ENCODE measurements at regions not wholly inside any gene's neighbourhood (a gene's known extent, or its start where the extent isn't known, plus 50 kb on each side); places are given as distances from the start of the nearest gene placed in this dataset.

GRCh38 chr3:117695871-117696645 lies 986.5 kb downstream of the TUSC7 start:
- DNase-seq, result no peak

DNA sequence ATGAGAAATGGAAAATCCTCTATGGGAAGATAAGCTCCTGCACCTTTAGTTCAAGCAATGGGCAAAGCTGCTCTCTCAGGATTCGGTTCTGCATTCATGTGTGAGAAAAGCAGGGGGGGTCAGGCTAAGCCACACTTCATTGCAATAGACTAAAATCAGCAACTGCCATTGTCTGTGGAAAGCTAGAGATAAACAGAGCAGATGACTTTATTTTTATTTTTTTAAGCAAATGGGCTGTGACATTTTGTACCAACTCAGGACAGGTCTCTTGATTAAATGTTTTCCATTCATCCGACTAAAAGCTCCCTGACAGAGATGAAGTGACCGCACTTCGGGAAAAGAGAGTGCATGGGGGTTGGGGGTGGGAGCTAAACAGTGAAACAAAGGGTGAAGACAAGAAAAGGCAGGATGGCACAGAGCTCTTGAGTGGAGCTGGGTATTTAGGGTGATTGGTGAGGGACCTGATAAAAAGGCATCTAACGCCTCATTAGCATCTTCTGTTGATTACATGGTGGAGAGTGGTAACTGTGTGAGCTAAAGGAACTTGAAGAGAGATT lies 987.4 kb downstream of the TUSC7 start:
- no peak for DNase-seq

GRCh38 chr3:117699058-117699457 lies 989.5 kb downstream of the TUSC7 start:
- DNase-seq, result no peak

DNA sequence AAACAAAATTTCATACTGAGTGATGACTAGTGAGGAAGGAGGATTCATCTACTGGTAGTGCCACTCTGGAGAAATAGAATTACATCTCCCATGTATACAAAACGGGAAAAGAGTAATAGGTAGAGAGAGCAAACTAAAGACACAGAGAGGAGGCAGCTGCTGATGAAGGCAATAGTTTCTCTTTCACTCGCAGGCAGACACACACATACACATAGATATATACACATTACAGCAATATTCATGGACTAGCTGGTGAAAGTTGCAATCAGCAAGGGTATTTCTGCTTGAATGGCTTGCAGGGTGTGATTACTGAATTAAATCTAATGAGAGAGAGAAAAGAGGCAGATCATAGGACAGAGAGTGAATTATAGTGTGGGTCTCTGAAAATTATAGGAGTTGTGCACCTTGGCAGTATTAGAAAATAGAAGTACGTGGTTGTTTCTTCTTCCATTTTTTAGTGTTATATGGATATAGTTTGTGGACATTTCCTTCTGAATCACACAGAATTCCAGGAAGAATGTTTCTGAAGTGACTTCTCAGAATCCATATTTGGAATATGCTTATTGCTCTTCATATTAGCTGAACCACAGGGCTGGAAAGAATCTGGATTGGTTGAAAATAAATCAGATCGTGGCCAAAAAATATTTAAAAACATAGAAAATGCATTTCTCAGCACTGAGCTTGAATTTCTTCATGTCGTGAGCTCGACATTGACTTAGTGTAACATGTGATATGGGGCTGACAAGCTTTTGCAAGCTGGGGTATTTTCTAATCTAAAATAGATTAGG lies 991.2 kb downstream of the TUSC7 start:
- no peak for DNase-seq

DNA sequence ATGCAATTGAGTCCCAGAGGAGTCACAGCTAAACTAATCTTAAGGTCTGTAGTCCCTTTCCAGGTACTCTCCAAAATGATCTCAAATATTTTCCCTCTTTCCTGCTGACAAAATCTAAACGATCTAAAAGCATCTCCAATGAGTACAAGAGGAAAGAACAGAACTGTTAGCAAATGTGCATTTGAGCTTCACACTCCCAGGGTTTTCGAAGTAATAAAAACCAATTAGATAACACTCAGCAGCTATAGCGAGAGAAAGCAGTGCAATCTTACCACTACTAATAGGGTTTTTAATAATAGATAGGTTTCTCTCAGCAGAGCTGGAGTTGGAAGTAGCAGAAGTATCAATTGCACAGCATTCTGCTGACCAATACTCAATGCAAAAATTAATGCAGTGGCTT lies 995.4 kb downstream of the TUSC7 start:
- no peak for DNase-seq

DNA sequence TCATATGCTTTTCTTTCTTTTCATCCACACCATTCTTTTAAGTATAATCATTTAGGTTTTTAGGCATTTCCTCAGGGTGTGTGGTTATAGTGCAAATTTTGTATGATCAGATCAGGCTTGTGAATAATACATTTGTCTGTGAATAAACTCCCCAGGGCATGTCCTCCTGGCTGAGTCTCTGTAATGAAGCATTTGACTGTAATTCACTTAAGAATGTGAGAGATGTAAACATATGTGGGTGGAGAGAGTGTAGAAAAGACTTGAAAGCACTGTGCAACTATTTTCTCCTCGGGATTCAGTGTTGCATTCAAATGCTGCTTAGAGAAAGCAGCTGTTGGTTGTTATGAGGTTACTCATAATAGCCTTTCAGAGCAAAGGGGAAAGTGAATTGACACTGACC lies 996.5 kb downstream of the TUSC7 start:
- no peak for DNase-seq

GRCh38 chr3:117706756-117707155 lies 997.2 kb downstream of the TUSC7 start:
- DNase-seq, result no peak

GRCh38 chr3:117708601-117709000 lies 999.0 kb downstream of the TUSC7 start:
- DNase-seq, result no peak

- no peak for DNase-seq
Measured at GRCh38 chr3:117709108-117709507, 999.5 kb downstream of the TUSC7 start.

DNA sequence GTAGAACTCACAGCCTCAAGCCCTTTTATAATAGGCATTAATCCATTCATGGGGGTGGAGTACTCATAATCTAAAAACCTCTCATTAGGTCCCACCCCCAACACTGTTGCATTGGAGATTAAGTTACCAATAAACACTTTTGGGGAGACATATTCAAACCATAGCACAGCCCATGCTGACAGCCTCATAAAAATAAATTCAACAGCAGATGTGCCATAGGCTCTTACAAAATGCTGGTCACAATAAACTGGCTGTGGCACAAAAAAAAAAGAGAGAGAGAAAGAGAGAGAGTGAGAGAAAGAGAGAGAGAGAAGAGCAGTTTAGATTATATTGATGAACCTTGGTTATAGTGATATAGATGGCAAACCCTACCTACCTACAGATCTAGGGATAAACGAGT lies 1000.9 kb downstream of the TUSC7 start:
- no peak for DNase-seq

GRCh38 chr3:117719316-117719926 lies 1009.8 kb downstream of the TUSC7 start:
- no peak for DNase-seq

DNA sequence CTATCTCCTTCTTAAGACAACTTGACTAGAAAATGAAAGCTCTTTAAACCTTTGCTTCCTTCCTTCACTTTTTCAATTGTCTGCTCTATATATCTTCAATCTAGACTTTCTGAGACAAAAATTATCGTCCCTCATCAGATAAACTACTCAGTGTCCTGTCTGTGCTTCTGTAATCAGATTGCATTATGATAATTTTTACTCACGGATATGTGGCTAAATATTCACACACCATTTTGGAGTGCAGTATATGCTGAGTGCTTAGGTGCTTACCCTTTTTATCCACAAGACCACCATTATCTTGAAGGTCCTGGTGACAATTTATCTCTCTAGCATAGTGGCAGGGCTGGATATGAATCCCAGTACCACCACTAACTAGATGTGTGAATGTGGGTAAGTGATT lies 1012.3 kb downstream of the TUSC7 start:
- no peak for DNase-seq

GRCh38 chr3:117722856-117723255 lies 1013.3 kb downstream of the TUSC7 start:
- no peak for DNase-seq

GRCh38 chr3:117723825-117724224 lies 1014.2 kb downstream of the TUSC7 start:
- no peak for DNase-seq

DNA sequence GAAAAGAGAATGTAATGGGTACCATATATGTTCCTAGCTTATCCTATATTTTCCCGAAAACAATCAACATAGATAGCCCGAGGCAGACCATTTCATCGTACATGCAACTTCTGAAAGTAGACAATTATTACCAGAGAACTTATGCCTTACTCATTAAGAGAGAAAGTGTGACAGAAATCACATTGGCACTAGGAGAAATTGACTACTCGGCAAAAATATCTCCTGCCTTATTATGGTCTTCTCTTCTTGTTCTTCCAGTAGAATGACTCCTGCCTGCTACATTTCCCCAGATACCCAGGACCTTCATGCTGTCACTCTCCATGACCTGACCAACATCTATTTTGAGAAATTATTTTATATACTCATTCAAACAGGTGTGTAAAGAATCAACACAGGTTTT lies 1015.7 kb downstream of the TUSC7 start:
- DNase-seq, result no peak

DNA sequence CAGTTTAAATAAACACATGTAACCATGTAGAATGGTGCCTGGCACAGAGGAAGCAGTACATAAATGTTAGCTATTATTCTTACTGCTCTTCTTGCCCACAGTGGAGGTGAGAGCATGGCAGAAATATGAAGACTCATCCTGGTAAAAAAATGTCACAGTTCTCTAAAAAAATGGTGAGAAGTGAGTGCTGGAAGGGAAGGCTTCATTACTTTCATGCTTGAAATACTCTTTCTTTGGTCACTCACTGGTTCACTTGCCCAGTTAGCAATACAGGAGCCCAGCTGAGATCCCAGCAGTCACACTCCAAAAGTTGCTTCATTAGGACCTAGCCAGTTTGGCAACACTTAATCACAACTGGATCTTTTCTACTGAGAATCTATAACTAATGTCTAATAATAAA lies 1017.2 kb downstream of the TUSC7 start:
- DNase-seq, result no peak

DNA sequence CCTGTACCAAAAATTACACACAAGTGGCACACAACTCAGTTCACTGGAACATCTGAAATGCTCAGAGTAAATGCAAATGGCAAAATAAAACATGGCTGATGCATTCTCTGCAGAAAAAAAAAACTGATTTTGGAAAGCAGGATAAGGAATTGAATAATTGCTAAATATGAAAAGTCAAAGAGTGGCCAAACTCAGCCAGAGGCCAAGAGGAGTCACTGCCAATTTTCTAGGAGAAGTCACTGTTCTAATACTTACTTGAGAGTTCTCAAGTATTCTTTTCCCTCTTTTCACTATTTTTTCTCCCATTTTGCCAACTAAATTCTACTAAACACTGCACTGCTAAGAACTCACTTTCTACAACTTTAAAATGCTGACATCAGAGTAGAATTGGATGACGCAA lies 1018.6 kb downstream of the TUSC7 start:
- DNase-seq, result no peak

GRCh38 chr3:117734496-117734895 lies 1024.9 kb downstream of the TUSC7 start:
- no peak for DNase-seq

DNA sequence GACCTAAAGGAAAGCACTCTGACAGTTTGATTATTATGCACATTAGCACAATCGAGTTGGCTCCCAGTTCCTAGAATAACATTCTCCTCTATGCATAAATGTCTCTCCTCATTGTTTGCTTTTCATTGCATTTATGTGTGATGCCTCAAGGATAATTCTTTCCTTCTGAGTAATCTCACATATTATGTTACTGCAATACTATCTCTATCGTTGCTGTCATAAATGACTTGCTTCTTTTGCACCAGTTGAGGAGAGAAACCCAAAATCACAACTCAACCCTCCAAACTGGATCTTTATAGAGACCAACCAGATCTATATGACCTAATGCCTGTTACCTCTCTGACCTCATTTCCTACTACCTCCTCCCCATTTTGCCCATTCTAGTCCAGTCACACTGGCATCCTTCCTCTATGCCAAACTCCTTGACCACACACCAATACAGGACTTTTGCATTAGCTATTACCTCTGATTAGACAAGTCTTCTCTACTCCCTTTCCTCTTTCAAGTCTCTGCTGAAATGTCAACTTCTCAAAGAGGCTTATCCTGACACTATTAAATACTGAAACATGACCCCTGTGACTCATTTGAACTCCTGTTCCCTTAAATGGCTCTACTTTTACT lies 1026.0 kb downstream of the TUSC7 start:
- DNase-seq, result no peak

DNA sequence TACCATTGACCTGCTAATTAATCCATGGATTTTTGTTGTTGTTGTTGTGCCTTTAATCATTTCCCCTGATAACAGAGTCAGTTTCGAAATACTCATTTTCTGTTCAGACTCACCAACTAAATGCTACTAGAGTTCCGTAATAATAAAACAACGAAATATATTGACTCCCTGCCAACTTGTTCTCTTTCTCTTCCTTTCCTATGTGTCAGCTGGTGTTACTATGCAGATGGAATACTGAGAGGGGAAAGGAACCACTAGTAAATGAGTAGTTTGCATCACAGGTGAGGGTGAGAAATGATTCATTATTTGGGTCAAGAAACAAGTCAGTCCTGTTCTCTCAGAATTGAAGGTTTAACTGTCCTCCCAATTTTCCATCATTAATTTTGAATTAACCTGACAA lies 1027.3 kb downstream of the TUSC7 start:
- DNase-seq, result no peak

GRCh38 chr3:117743993-117744392 lies 1034.4 kb downstream of the TUSC7 start:
- DNase-seq, result no peak

DNA sequence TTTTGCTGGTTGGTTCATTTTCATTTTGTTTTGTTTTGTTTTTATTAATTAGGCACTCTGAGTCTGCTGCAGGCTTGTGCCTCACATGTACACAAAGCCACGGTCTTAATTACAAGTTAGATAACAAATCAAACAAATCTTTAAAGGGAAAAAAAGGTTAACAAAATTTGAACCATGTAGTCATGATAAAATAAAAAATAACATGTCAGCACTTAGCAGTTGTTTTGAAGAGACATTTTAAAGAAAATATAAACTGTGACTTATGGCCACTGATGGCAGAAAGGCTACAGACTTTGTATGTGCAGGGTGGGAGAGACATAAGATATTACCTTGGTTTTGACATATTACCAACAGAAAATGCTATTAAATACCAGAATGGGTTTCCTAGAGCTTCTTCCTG lies 1035.4 kb downstream of the TUSC7 start:
- DNase-seq, result no peak

GRCh38 chr3:117745516-117745915 lies 1035.9 kb downstream of the TUSC7 start:
- no peak for DNase-seq

All from activated CD8-positive, alpha-beta memory T cell treated with anti-CD3 and anti-CD28 coated beads for 24 hours (primary cell).